HG02798 (cell line): ENCODE measurements at regions not wholly inside any gene's neighbourhood (a gene's known extent, or its start where the extent isn't known, plus 50 kb on each side); places are given as distances from the start of the nearest gene placed in this dataset.

Experiments
- ATAC-seq: cut with Tn5 transposase; IDR thresholded peaks from one replicate; pipeline ENCODE4 v1.9.1; 2021; ENCODE audit warnings: mild to moderate bottlenecking; ENCODE audit not compliant: unreplicated experiment, poor library complexity

GRCh38 chr1:30188329-30188728 is 535.1 kb downstream of the MATN1 start:
- no peak for ATAC-seq

- ATAC-seq: no peak
These were observed 535.9 kb downstream of the MATN1 start for GRCh38 chr1:30187413-30188023.

- no peak for ATAC-seq
These were observed 536.8 kb downstream of the MATN1 start for GRCh38 chr1:30186586-30186985.

- ATAC-seq: no peak
These were observed 537.6 kb downstream of the MATN1 start for GRCh38 chr1:30185809-30186208.

- no peak for ATAC-seq
These were observed 538.1 kb downstream of the MATN1 start for GRCh38 chr1:30185313-30185712.

- no peak for ATAC-seq
These were observed 538.8 kb downstream of the MATN1 start for GRCh38 chr1:30184393-30185141.

- ATAC-seq: no peak
These were observed 539.5 kb downstream of the MATN1 start for GRCh38 chr1:30183895-30184294.

GRCh38 chr1:30183006-30183405 is 540.4 kb downstream of the MATN1 start:
- ATAC-seq: no peak

- ATAC-seq: no peak
These were observed 543.3 kb downstream of the MATN1 start for GRCh38 chr1:30179942-30180543.

- no peak for ATAC-seq
These were observed 546.9 kb downstream of the MATN1 start for GRCh38 chr1:30176477-30176876.

- ATAC-seq: no peak
These were observed 548.9 kb downstream of the MATN1 start for GRCh38 chr1:30174499-30174898.

- ATAC-seq: no peak
These were observed 549.8 kb downstream of the MATN1 start for GRCh38 chr1:30173560-30173959.

GRCh38 chr1:30172757-30173156 is 550.6 kb downstream of the MATN1 start:
- ATAC-seq: no peak

- ATAC-seq: no peak
These were observed 551.1 kb downstream of the MATN1 start for GRCh38 chr1:30172299-30172694.

- ATAC-seq: no peak
These were observed 551.7 kb downstream of the MATN1 start for GRCh38 chr1:30171537-30172298.

- no peak for ATAC-seq
These were observed 554.1 kb downstream of the MATN1 start for GRCh38 chr1:30169269-30169668.

- ATAC-seq: no peak
These were observed 557.2 kb downstream of the MATN1 start for GRCh38 chr1:30166174-30166573.

GRCh38 chr1:30165116-30165515 is 558.3 kb downstream of the MATN1 start:
- ATAC-seq: no peak

GRCh38 chr1:30164693-30165092 is 558.7 kb downstream of the MATN1 start:
- no peak for ATAC-seq

GRCh38 chr1:30162565-30162964 is 560.8 kb downstream of the MATN1 start:
- no peak for ATAC-seq

GRCh38 chr1:30161953-30162352 is 561.4 kb downstream of the MATN1 start:
- no peak for ATAC-seq
